BLaER1 treated with 17β-estradiol and CSF1 and Interleukin-3, amounts not matched to agents 10 nM and 100 nM (cell line): ENCODE measurements at regions not wholly inside any gene's neighbourhood (a gene's known extent, or its start where the extent isn't known, plus 50 kb on each side); places are given as distances from the start of the nearest gene placed in this dataset.

Experiments
- H3K27ac ChIP-seq, 11 experiments: shearing (Covaris generic); formaldehyde crosslinking; 2 replicates each; pipeline ENCODE4 v1.8.1; 2022
- H3K27me3 ChIP-seq, 11 experiments: shearing (Covaris generic); formaldehyde crosslinking; 2 replicates each; pipeline ENCODE4 v1.8.1; 2022
- H3K36me3 ChIP-seq, 11 experiments: shearing (Covaris generic); formaldehyde crosslinking; 2 replicates each; pipeline ENCODE4 v1.8.1; 2022
- H3K4me1 ChIP-seq, 10 experiments: shearing (Covaris generic); formaldehyde crosslinking; 2 replicates each; pipeline ENCODE4 v1.8.1; 2022
- H3K4me2 ChIP-seq, 11 experiments: shearing (Covaris generic); formaldehyde crosslinking; 2 replicates each; pipeline ENCODE4 v1.8.1; 2022
- H3K4me3 ChIP-seq, 10 experiments: shearing (Covaris generic); formaldehyde crosslinking; 2 replicates each; pipeline ENCODE4 v1.8.1; 2022
- H3K9ac ChIP-seq, 11 experiments: shearing (Covaris generic); formaldehyde crosslinking; 2 replicates each; pipeline ENCODE4 v1.8.1; 2022
- H3K9me3 ChIP-seq, 11 experiments: shearing (Covaris generic); formaldehyde crosslinking; replicated peaks in 1 of 11; 2 replicates each; pipeline ENCODE4 v1.8.1; 2022
- H4K20me1 ChIP-seq, 11 experiments: shearing (Covaris generic); formaldehyde crosslinking; 2 replicates each; pipeline ENCODE4 v1.8.1; 2022
- Cebpa-rat ChIP-seq, 11 experiments: shearing (Covaris generic); IDR thresholded peaks; 2 replicates each; pipeline ENCODE4 v1.8.1; 2022

DNA sequence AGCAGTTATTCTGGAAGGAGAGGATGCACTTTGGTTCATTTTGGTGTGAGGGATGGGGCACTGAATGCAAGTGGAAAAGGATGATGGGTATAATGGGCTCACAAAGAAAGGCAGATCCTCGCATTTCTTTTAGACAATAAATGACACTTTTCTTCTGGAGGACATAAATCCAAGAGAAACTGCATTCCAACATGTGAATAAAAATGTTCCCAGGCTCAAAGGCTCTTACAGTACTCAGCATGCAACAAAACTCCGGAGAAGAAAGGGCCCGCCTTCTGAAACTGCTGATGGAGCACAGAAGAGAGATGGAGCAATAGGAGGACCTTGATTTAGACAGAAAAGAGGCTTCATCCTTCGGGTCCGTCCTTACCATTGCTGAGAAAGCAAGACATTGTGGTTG is 538.2 kb upstream of the DPP6 start:
- H3K9ac ChIP-seq = no peak overlapping the region
- H3K4me1 ChIP-seq = no peaks in the 10 kb centered on the region
- no peak for TF ChIP-seq Cebpa-rat (IDR thresholded peaks at IDR 0.05)
- no peaks in the 10 kb centered on the region for H3K27me3 ChIP-seq
- H3K36me3 ChIP-seq = no peaks in the 10 kb centered on the region
- no peak overlapping the region for H3K4me2 ChIP-seq
- H3K9me3 ChIP-seq = peaks cover 0 to 6% (median 0%) of the 10 kb centered on the region in 11 experiments; a peak in 3 of 22 replicates
- H3K4me3 ChIP-seq = no peak overlapping the region
- H4K20me1 ChIP-seq = no peaks in the 10 kb centered on the region
- H3K27ac ChIP-seq = no peak overlapping the region

DNA sequence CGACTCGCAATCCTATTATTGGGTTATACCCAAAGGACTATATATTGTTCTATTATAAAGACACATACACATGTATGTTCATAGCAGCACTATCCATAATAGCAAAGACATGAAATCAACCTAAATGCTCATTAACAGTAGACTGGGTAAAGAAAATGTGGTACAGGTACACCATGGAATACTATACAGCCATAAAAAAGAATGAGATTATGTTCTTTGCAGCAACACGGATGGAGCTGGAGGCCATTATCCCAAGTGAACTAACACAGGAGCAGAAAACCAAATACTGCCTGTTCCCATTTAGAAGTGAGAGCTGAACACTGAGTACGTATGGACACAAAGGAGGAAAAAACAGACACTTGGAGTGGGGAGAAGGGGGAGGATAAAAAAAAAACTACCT is 536.8 kb upstream of the DPP6 start:
- Histone ChIP-seq H3K27ac (no peak overlapping the region), H3K36me3 (no peaks in the 10 kb centered on the region), H4K20me1 (no peaks in the 10 kb centered on the region), H3K9me3 (peaks cover 0 to 6% (median 0%) of the 10 kb centered on the region in 11 experiments; a peak in 3 of 22 replicates), H3K9ac (no peak overlapping the region), H3K27me3 (no peaks in the 10 kb centered on the region), H3K4me2 (no peak overlapping the region), H3K4me3 (no peak overlapping the region), H3K4me1 (no peaks in the 10 kb centered on the region)
- no peak for TF ChIP-seq Cebpa-rat (IDR thresholded peaks at IDR 0.05)

DNA sequence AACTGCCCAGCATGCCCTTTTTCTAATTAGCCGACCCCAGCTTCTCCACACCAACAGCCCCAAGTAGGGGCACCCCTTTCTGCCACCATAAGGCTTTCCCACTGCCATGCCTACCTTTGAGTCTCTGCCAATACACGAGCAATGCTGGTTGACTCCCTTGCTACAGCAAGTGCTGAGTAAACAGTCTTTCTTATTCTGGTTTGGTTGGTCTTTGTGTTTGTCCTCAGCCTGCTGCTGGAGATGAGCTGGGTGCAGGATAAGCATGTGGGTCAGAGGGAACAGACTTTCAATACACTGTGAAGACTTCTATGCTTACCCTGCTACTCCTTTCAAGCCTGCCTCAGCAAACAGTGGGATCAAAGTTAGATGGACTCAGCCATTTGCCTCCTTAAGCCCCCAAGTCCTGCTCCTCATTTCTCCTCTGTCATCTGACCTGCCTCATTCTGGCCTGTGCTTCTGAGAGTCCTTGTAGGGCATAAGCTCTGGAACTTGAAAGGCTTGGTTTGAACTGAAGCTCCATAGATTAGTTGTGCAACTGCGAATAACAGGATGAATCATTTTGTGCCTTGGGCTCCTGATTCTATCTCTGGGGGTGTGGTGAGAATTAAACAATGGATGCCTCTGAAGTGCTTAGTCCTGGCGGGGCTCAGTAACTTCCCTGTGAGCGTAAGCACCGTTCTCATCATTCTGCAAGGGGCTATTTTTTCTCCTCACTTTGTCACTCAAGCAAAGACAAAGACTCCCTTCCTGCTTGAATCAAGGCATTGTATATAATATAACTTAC is 533.8 kb upstream of the DPP6 start:
- Histone ChIP-seq H3K27me3 (no peaks in the 10 kb centered on the region), H3K9me3 (peaks cover 0 to 6% (median 0%) of the 10 kb centered on the region in 11 experiments; a peak in 3 of 22 replicates), H3K4me2 (no peak overlapping the region), H3K4me3 (no peak overlapping the region), H3K27ac (no peak overlapping the region), H4K20me1 (no peaks in the 10 kb centered on the region), H3K4me1 (no peaks in the 10 kb centered on the region), H3K36me3 (no peaks in the 10 kb centered on the region), H3K9ac (no peak overlapping the region)
- no peak for TF ChIP-seq Cebpa-rat (IDR thresholded peaks at IDR 0.05)

DNA sequence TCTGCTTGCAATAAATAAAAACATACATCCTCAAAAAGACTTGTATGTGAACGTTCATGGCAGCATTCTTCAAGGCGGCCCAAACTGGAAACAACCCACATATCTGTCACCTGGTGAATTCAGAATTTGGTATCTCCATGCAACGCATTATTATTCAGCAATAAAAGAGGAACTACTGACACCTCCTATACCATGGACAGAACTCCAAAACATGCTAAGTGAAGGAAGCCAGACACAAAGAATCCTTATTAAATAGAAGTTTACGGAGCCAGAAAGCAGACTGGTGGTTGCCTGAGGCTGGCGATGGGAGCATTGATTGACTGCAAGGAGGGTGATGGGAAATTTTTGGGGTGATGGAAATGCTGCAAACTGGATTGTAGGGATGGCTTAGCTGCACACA is 530.8 kb upstream of the DPP6 start:
- Histone ChIP-seq H3K4me1 (no peaks in the 10 kb centered on the region), H3K27ac (no peak overlapping the region), H3K36me3 (no peaks in the 10 kb centered on the region), H3K4me2 (no peak overlapping the region), H3K4me3 (no peak overlapping the region), H3K27me3 (no peaks in the 10 kb centered on the region), H3K9ac (no peak overlapping the region), H4K20me1 (no peaks in the 10 kb centered on the region; a peak in 1 of 22 replicates), H3K9me3 (no peaks in the 10 kb centered on the region)
- TF ChIP-seq Cebpa-rat (IDR thresholded peaks at IDR 0.05) = no peak

DNA sequence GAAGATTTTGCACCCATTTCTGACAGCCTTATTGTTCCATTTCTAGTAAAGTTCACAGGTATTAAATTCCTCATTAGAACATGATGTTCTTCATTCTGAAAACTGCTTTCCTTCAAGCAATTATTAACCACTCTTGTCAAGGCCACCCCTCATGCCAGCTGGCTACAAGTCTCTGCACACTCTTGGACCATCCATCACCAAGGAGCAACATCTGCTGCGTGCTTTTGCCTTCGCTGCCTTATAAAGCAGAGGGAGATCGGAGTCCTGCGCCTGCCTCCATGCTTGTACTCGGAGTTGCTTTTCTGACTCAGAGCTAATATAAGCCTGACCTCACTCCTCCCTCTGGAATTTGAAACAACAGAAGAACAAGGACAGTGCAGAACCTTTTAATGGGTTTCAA is 529.9 kb upstream of the DPP6 start:
- no peak overlapping the region for H3K4me3 ChIP-seq
- no peaks in the 10 kb centered on the region for H3K36me3 ChIP-seq
- no peaks in the 10 kb centered on the region for H3K27me3 ChIP-seq
- H3K4me1 ChIP-seq = no peaks in the 10 kb centered on the region
- H4K20me1 ChIP-seq = no peaks in the 10 kb centered on the region; a peak in 1 of 22 replicates
- H3K27ac ChIP-seq = no peak overlapping the region
- no peak for TF ChIP-seq Cebpa-rat (IDR thresholded peaks at IDR 0.05)
- H3K4me2 ChIP-seq = no peak overlapping the region
- no peak overlapping the region for H3K9ac ChIP-seq
- H3K9me3 ChIP-seq = no peaks in the 10 kb centered on the region

DNA sequence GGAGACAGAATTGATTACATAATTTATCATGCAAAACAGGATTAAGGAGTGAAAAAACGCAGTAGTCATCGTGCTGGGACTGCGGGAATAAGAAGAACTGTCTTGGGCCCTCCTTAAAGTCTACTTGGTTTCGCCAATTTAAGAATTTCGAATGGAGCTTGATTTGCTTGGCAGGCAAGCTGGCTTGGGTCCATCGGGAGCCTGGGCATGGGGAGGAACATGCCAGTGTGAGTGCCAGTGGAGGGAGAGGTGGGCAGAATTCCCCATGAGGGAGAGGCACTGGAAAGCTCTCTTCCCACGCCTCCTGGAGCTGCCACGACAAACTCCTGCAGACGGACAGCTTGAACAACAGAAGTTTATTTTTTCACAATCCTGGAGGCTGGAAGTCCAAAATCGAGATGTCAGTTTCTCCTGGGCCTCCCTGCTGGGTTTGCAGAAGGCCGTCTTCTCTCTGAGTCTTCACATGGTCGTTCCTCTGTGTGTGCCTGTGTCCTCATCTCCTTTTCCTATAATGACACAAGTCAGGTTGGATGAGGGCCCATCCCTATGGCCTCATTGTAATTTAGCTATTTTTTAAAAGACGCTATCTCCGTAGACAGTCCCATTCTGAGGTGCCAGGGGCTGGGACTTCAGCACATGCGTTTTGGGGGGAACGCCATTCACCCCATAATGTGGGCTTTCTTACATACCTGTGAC is 528.7 kb upstream of the DPP6 start:
- H3K4me2 ChIP-seq = no peak overlapping the region
- H3K27me3 ChIP-seq = no peaks in the 10 kb centered on the region
- no peak overlapping the region for H3K9ac ChIP-seq
- H4K20me1 ChIP-seq = no peaks in the 10 kb centered on the region; a peak in 1 of 22 replicates
- no peak overlapping the region for H3K27ac ChIP-seq
- TF ChIP-seq Cebpa-rat (IDR thresholded peaks at IDR 0.05) = no peak
- H3K36me3 ChIP-seq = no peaks in the 10 kb centered on the region
- H3K4me1 ChIP-seq = no peaks in the 10 kb centered on the region; a peak in 1 of 20 replicates
- no peak overlapping the region for H3K4me3 ChIP-seq
- H3K9me3 ChIP-seq = no peaks in the 10 kb centered on the region

DNA sequence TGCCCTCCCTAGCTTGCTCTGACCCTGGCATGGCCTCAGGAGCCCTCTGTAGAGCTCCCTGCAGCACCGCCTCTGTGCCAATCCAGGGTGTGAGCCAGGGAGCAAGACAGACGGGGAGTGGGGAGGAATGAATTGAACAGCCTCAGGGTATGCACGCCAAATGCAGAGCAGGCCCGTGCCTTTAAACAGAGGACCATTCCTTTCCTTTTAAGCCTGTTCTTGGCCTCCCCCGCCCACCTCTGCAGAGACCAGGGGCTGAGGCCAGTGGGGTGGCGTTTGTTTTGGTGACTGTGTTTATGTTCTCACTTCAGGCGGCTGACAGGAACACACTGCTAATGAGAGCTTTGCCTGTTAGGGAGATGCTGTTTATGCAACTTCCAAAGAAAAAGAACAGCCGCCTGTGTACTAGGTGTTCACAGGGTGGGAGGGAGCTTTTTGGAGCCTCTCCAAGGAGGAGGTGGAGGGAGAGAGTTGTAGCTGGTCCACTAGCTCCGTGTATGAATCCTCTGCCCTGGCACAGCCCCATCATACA is 528.1 kb upstream of the DPP6 start:
- Histone ChIP-seq H3K4me3 (no peak overlapping the region), H3K4me2 (0 out of 22 replicates have a peak overlapping the region, but pooled peaks of 1 of the 11 experiments have one; percentile 16), H3K36me3 (no peaks in the 10 kb centered on the region), H3K27ac (no peak overlapping the region), H4K20me1 (no peaks in the 10 kb centered on the region; a peak in 1 of 22 replicates), H3K4me1 (peaks cover 0 to 5% (median 2%) of the 10 kb centered on the region in 10 experiments; a peak in 5 of 20 replicates), H3K27me3 (no peaks in the 10 kb centered on the region), H3K9ac (no peak overlapping the region), H3K9me3 (no peaks in the 10 kb centered on the region)
- TF ChIP-seq Cebpa-rat (IDR thresholded peaks at IDR 0.05) = no peak

DNA sequence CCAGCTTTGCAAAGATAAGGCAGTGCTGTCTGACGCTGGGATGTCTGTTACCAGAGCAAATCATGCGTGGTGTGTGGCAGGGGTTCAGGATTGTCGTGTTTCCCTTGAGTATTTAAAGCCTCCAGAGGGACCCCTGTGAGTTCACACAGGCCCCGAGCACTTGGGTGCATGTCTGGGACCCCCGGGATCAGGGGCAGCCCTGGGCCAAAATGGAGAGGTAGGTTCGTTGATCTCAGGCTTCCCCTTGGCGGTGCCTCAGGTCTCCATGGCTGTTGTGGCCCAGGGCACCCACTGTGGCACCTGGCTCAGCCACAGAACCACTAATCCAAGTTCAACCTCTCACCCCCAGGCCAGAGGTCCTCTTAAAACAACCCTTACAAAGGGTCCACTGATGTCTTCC is 523.1 kb upstream of the DPP6 start:
- Histone ChIP-seq H3K4me1 (peaks cover 0 to 6% (median 2%) of the 10 kb centered on the region in 10 experiments; a peak in 5 of 20 replicates), H3K36me3 (no peaks in the 10 kb centered on the region), H3K9me3 (no peaks in the 10 kb centered on the region), H4K20me1 (no peaks in the 10 kb centered on the region; a peak in 1 of 22 replicates), H3K4me2 (peak overlapping the region in 3 of 11 experiments; percentile 5 to 15 (median 12); a peak in 2 of 22 replicates), H3K9ac (no peak overlapping the region), H3K27ac (no peak overlapping the region), H3K27me3 (no peaks in the 10 kb centered on the region), H3K4me3 (no peak overlapping the region)
- no peak for TF ChIP-seq Cebpa-rat (IDR thresholded peaks at IDR 0.05)

DNA sequence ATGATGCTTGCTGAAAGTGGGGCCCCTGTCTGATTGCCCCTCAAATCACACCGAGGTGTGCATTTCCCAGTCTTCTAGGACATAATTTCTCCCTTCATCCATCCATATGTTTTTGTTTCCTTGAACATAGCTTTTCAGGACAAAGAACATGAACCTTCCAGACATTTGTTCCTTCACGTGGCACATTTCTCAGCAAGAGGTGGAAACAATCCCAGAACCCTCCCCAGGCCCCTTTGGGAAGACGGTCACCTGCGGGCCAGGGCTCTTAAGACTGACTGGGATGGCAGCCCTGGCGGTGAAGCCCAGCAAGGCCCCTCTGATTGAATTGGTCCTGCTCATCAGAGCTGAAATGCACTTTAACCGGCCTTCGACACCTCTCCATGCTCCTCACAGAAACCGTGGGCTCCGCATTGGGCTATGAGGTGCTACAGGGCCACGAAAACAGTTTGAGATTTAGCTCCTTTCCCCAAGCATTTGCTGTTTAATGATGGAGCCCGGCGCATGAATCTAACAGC is 522.5 kb upstream of the DPP6 start:
- no peak for TF ChIP-seq Cebpa-rat (IDR thresholded peaks at IDR 0.05)
- Histone ChIP-seq H3K27ac (no peak overlapping the region), H4K20me1 (no peaks in the 10 kb centered on the region), H3K9ac (no peak overlapping the region), H3K4me3 (no peak overlapping the region), H3K36me3 (no peaks in the 10 kb centered on the region), H3K4me1 (peaks cover 0 to 6% (median 2%) of the 10 kb centered on the region in 10 experiments; a peak in 5 of 20 replicates), H3K27me3 (no peaks in the 10 kb centered on the region), H3K4me2 (no peak overlapping the region), H3K9me3 (no peaks in the 10 kb centered on the region)
